ENCODE measurements at regions not wholly inside any gene's neighbourhood (a gene's known extent, or its start where the extent isn't known, plus 50 kb on each side); places are given as distances from the start of the nearest gene placed in this dataset.

GRCh38 chr21:15483138-15483780 lies 246.5 kb upstream of the USP25 start (continued):
- no peak for TF ChIP-seq ZNF34 (CRISPR knock-in tag; IDR thresholded peaks at IDR 0.05; ENCODE audit: borderline replicate concordance)
- TF ChIP-seq REST (IDR thresholded peaks at IDR 0.05; ENCODE audit: borderline replicate concordance in 1 of 2, low read depth in 1 of 2, low read length in 2 of 2), result no peak
- no peak for TF ChIP-seq ZFP41 (CRISPR knock-in tag; IDR thresholded peaks at IDR 0.05; ENCODE audit: borderline replicate concordance)
- TF ChIP-seq ZNF326 (CRISPR knock-in tag; IDR thresholded peaks at IDR 0.05; ENCODE audit: borderline replicate concordance), result no peak
- TF ChIP-seq HES4 (CRISPR knock-in tag; IDR thresholded peaks at IDR 0.05; ENCODE audit: borderline replicate concordance), result no peak
- no peak for TF ChIP-seq KDM6A (CRISPR knock-in tag; IDR thresholded peaks at IDR 0.05; ENCODE audit: low read depth)
- TF ChIP-seq ATF7 (IDR thresholded peaks at IDR 0.05), result no peak
- TF ChIP-seq ATF7 (CRISPR knock-in tag; IDR thresholded peaks at IDR 0.05), result no peak
- no peak for TF ChIP-seq MEIS2 (CRISPR knock-in tag; IDR thresholded peaks at IDR 0.05)
- no peak for TF ChIP-seq CENPBD1 (CRISPR knock-in tag; IDR thresholded peaks at IDR 0.05; ENCODE audit: borderline replicate concordance, low read depth)
- TF ChIP-seq ZNF260 (CRISPR knock-in tag; IDR thresholded peaks at IDR 0.05; ENCODE audit: borderline replicate concordance, low read depth), result no peak
- TF ChIP-seq NR2F6 (IDR thresholded peaks at IDR 0.05), result 0 out of 2 replicates have a peak, but pooled peaks have one; percentile 22
- TF ChIP-seq NR2F6 (CRISPR knock-in tag; IDR thresholded peaks at IDR 0.05), result peak; percentile 31; the same call in 1 of the 2 replicates
- no peak for TF ChIP-seq ZNF446 (CRISPR knock-in tag; IDR thresholded peaks at IDR 0.05)
- TF ChIP-seq ZNF513 (CRISPR knock-in tag; conservative IDR thresholded peaks at IDR 0.05), result no peak
- peak; percentile 24; the same call in 1 of the 2 replicates for TF ChIP-seq BCL6 (CRISPR knock-in tag; IDR thresholded peaks at IDR 0.05)
- TF ChIP-seq MAZ (IDR thresholded peaks at IDR 0.05; ENCODE audit: borderline replicate concordance, low read depth, low read length), result no peak
- no peak for TF ChIP-seq MAZ (CRISPR knock-in tag; IDR thresholded peaks at IDR 0.05; ENCODE audit: low read depth)
- no peak for TF ChIP-seq ZNF251 (CRISPR knock-in tag; IDR thresholded peaks at IDR 0.05)
- no peak for TF ChIP-seq HIC2 (CRISPR knock-in tag; IDR thresholded peaks at IDR 0.05; ENCODE audit: low read depth)
- no peak for TF ChIP-seq SP1 (IDR thresholded peaks at IDR 0.05)
- TF ChIP-seq SP1 (CRISPR knock-in tag; IDR thresholded peaks at IDR 0.05), result no peak
- no peak for TF ChIP-seq TFAP4 (IDR thresholded peaks at IDR 0.05; ENCODE audit: borderline replicate concordance, low read depth)
- TF ChIP-seq PLRG1 (conservative IDR thresholded peaks at IDR 0.05), result no peak
- TF ChIP-seq ZNF124 (CRISPR knock-in tag; IDR thresholded peaks at IDR 0.05), result peak; percentile 24; the same call in 1 of the 2 replicates
